Upper lobe of left lung (tissue), 6 donors: ENCODE measurements at regions not wholly inside any gene's neighbourhood (a gene's known extent, or its start where the extent isn't known, plus 50 kb on each side); places are given as distances from the start of the nearest gene placed in this dataset.

ENCODE experiments used
- ATAC-seq, 2 donors: fragments of 200-7000 bp; cut with Tn5 transposase; one replicate each; pipeline ENCODE4 v1.9.1; 2022; ENCODE audit warnings: mild to moderate bottlenecking in 2 of 2, moderate library complexity in 2 of 2; ENCODE audit not compliant: low FRiP score in 2 of 2
- DNase-seq, 2 donors: peaks; one replicate each; pipeline ENCODE4 v3.0.0-alpha.2; 2019 to 2020
- H3K27ac ChIP-seq, 4 donors: fragments of 200-600 bp; sonication (generic); one replicate each; pipeline ENCODE4 v1.5.1; 2016 to 2019
- H3K27me3 ChIP-seq, 4 donors: fragments of 200-600 bp; sonication (generic); one replicate each; pipeline ENCODE4 v1.5.1; 2017 to 2019
- H3K36me3 ChIP-seq, 4 donors: fragments of 200-600 bp; sonication (generic); one replicate each; pipeline ENCODE4 v1.5.1; 2016 to 2019
- H3K4me1 ChIP-seq, 4 donors: fragments of 200-600 bp; sonication (generic); one replicate each; pipeline ENCODE4 v1.5.1; 2018 to 2019
- H3K4me3 ChIP-seq, 4 donors: fragments of 200-600 bp; sonication (generic); one replicate each; pipeline ENCODE4 v1.5.1; 2017 to 2019; ENCODE audit warnings: mild to moderate bottlenecking in 2 of 4, moderate library complexity in 1 of 4
- H3K9me3 ChIP-seq, 4 donors: fragments of 200-600 bp; sonication (generic); one replicate each; pipeline ENCODE4 v1.5.1; 2018 to 2019
- CTCF ChIP-seq, 6 experiments: fragments of 450-650 bp in 4 of 6; fragments of 200-600 bp in 2 of 6; sonication (generic) in 2 of 6; IDR thresholded peaks; one replicate each; pipeline ENCODE4 v1.5.1; 2016 to 2019; ENCODE audit warnings: antibody characterized with exemption in 6 of 6
- EP300 ChIP-seq, 4 donors: sonication (generic); formaldehyde crosslinking; IDR thresholded peaks; one replicate each; pipeline ENCODE4 v1.5.1; 2017; ENCODE audit warnings: antibody characterized with exemption in 4 of 4, control low read depth in 2 of 4
- POLR2A ChIP-seq, 4 donors: fragments of 450-650 bp; IDR thresholded peaks; one replicate each; pipeline ENCODE4 v1.5.1; 2016 to 2017; ENCODE audit warnings: antibody characterized with exemption in 4 of 4, mild to moderate bottlenecking in 2 of 4
- POLR2AphosphoS5 ChIP-seq, 2 donors: sonication (generic); formaldehyde crosslinking; IDR thresholded peaks; one replicate each; pipeline ENCODE4 v1.5.1; 2017; ENCODE audit warnings: antibody characterized with exemption in 2 of 2
- WGBS, 2 donors: methylation state at CpG; one replicate each; pipeline ENCODE4 v1.1.5; 2017 to 2018; 5-methylcytosine and 5-hydroxymethylcytosine counted together
- donor health status: DM: no; HTN: no; CAD: no; lungs with moderate emphysema.
- donor health status: DM: no; HTN: yes; CAD: no; lungs with severe emphysema.

- ATAC-seq (peak in 1 of 2 donors; percentile 12), DNase-seq (peak in 1 of 2 donors; percentile 67)
These were observed 146.5 kb downstream of the ASB1 start for GRCh38 chr2:238573065-238573778.

GRCh38 chr2:238573916-238574315 is 147.2 kb downstream of the ASB1 start:
- Histone ChIP-seq H3K27ac (peak overlapping the region in 1 of 4 donors; percentile 61), H3K4me3 (no peak overlapping the region), H3K27me3 (no peaks in the 10 kb centered on the region), H3K36me3 (no peaks in the 10 kb centered on the region), H3K4me1 (peaks cover 0 to 30% (median 7%) of the 10 kb centered on the region in 4 donors), H3K9me3 (no peaks in the 10 kb centered on the region)
- ATAC-seq (peak in 1 of 2 donors; percentile 5), DNase-seq (no peak)
- TF ChIP-seq EP300 (IDR thresholded peaks at IDR 0.05) (no peak), POLR2A (IDR thresholded peaks at IDR 0.05) (peak in 1 of 4 donors; percentile 44)
- 71 to 78% methylated on average over 10 to 11 of the region's 12 CpGs for WGBS, 2 donors

More at GRCh38 chr2:238573065-238573778, 146.5 kb downstream of the ASB1 start:
- no peaks in the 10 kb centered on the region for H3K27me3 ChIP-seq
- WGBS, 2 donors: 64 to 100% methylated on average over 1 to 9 of the region's 9 CpGs
- no peaks in the 10 kb centered on the region for H3K36me3 ChIP-seq
- H3K9me3 ChIP-seq: no peaks in the 10 kb centered on the region
- H3K27ac ChIP-seq: peak overlapping the region in 1 of 4 donors; percentile 61
- H3K4me3 ChIP-seq: no peak overlapping the region
- H3K4me1 ChIP-seq: peaks cover 0 to 36% (median 10%) of the 10 kb centered on the region in 4 donors
- TF ChIP-seq EP300 (IDR thresholded peaks at IDR 0.05): no peak
- peak; percentile 47 to 66 (median 54) for TF ChIP-seq CTCF (IDR thresholded peaks at IDR 0.05)
- no peak for TF ChIP-seq POLR2A (IDR thresholded peaks at IDR 0.05)
- TF ChIP-seq POLR2AphosphoS5 (IDR thresholded peaks at IDR 0.05): no peak

- no peak for DNase-seq
- H3K36me3 ChIP-seq: no peaks in the 10 kb centered on the region
- H3K27me3 ChIP-seq: no peaks in the 10 kb centered on the region
- no peak for ATAC-seq
- H3K4me3 ChIP-seq: no peak overlapping the region
- no peaks in the 10 kb centered on the region for H3K9me3 ChIP-seq
- peak overlapping the region in 1 of 4 donors; percentile 61 for H3K27ac ChIP-seq
- peaks cover 0 to 26% (median 5%) of the 10 kb centered on the region in 4 donors for H3K4me1 ChIP-seq
- 85 to 88% methylated on average over 16 to 17 of the region's 17 CpGs for WGBS, 2 donors
- TF ChIP-seq POLR2A (IDR thresholded peaks at IDR 0.05) (no peak), EP300 (IDR thresholded peaks at IDR 0.05) (no peak), CTCF (IDR thresholded peaks at IDR 0.05) (no peak), POLR2AphosphoS5 (IDR thresholded peaks at IDR 0.05) (no peak)
These were observed 148.0 kb downstream of the ASB1 start for GRCh38 chr2:238574490-238575271.

- no peak overlapping the region for H3K27ac ChIP-seq
- no peaks in the 10 kb centered on the region for H3K27me3 ChIP-seq
- WGBS, 2 donors: 87 to 93% methylated on average over 3 of the region's 3 CpGs
- no peak for ATAC-seq
- no peaks in the 10 kb centered on the region for H3K9me3 ChIP-seq
- peaks cover 0 to 17% (median 5%) of the 10 kb centered on the region in 4 donors for H3K4me1 ChIP-seq
- DNase-seq: no peak
- no peak for TF ChIP-seq CTCF (IDR thresholded peaks at IDR 0.05)
- TF ChIP-seq POLR2A (IDR thresholded peaks at IDR 0.05): no peak
- no peak for TF ChIP-seq EP300 (IDR thresholded peaks at IDR 0.05)
- H3K36me3 ChIP-seq: no peaks in the 10 kb centered on the region
- H3K4me3 ChIP-seq: no peak overlapping the region
These were observed 149.9 kb downstream of the ASB1 start for GRCh38 chr2:238576674-238577073.

GRCh38 chr2:238578256-238578655 is 151.5 kb downstream of the ASB1 start:
- H3K27me3 ChIP-seq: no peaks in the 10 kb centered on the region
- DNase-seq (no peak), ATAC-seq (no peak)
- H3K9me3 ChIP-seq: no peaks in the 10 kb centered on the region
- H3K36me3 ChIP-seq: no peaks in the 10 kb centered on the region
- TF ChIP-seq POLR2AphosphoS5 (IDR thresholded peaks at IDR 0.05): no peak
- TF ChIP-seq POLR2A (IDR thresholded peaks at IDR 0.05): no peak
- no peak for TF ChIP-seq CTCF (IDR thresholded peaks at IDR 0.05)
- TF ChIP-seq EP300 (IDR thresholded peaks at IDR 0.05): no peak
- no peak overlapping the region for H3K27ac ChIP-seq
- peaks cover 0 to 10% (median 5%) of the 10 kb centered on the region in 4 donors for H3K4me1 ChIP-seq
- WGBS, 2 donors: 77 to 79% methylated on average over 9 of the region's 9 CpGs
- H3K4me3 ChIP-seq: no peak overlapping the region
